A549 (cell line): ENCODE measurements at regions not wholly inside any gene's neighbourhood (a gene's known extent, or its start where the extent isn't known, plus 50 kb on each side); places are given as distances from the start of the nearest gene placed in this dataset.

Experiments used
- ATAC-seq, 2 experiments: fragments of 200-7000 bp in 1 of 2; fragments of >200 bp in 1 of 2; cut with Nextera tagmentation in 1 of 2; cut with Tn5 transposase in 1 of 2; 3 replicates each; pipeline versions ENCODE4 v1.8.0 to v1.9.1; 2018 to 2020; ENCODE audit warnings: mild to moderate bottlenecking in 1 of 2, moderate library complexity in 1 of 2
- CTCF ChIA-PET: fragments of 300-600 bp; sonication (Branson Sonifier 250); formaldehyde crosslinking; extraction: SDS; loops from one replicate; lab custom pipeline; 2021; ENCODE audit warnings: antibody characterized with exemption, inconsistent platforms; lab: Yijun Ruan, JAX
- POLR2A ChIA-PET: fragments of 350-600 bp; formaldehyde crosslinking; extraction: SDS; loops from one replicate; lab custom pipeline; 2021; ENCODE audit warnings: antibody characterized with exemption, inconsistent platforms; lab: Yijun Ruan, JAX
- DNase-seq, 2 experiments: peaks; one replicate each; pipeline versions ENCODE4 v3.0.0 to v3.0.0-alpha.2; 2011 to 2016; ENCODE audit warnings: low read depth in 1 of 2, low spot score in 1 of 2
- FAIRE-seq: peaks from 2 replicates; lab custom pipeline; 2011; peaks lifted over from hg19 to GRCh38; lab: Jason Lieb, UNC
- H3K27ac ChIP-seq, 2 experiments: fragments of >200 bp; sonication (Bioruptor Twin); formaldehyde crosslinking; 3 replicates each; pipeline ENCODE4 v1.5.1; 2016 to 2017
- H3K4me1 ChIP-seq: fragments of >200 bp; sonication (Bioruptor Twin); formaldehyde crosslinking; 3 replicates; pipeline ENCODE4 v1.6.1; 2016
- H3K4me2 ChIP-seq: fragments of >200 bp; sonication (Bioruptor Twin); formaldehyde crosslinking; 3 replicates; pipeline ENCODE4 v1.6.1; 2016
- H3K4me3 ChIP-seq: fragments of >200 bp; sonication (Bioruptor Twin); formaldehyde crosslinking; 3 replicates; pipeline ENCODE4 v1.5.1; 2016
- H3K9me3 ChIP-seq: fragments of >200 bp; sonication (Bioruptor Twin); formaldehyde crosslinking; 3 replicates; pipeline ENCODE4 v1.6.1; 2016
- CBX2 ChIP-seq: fragments of 200-600 bp; sonication (generic); IDR thresholded peaks from 2 replicates; pipeline ENCODE4 v1.6.1; 2016; ENCODE audit warnings: low read depth, mild to moderate bottlenecking, borderline replicate concordance
- CTCF ChIP-seq: fragments of >200 bp; sonication (Bioruptor Twin); formaldehyde crosslinking; IDR thresholded peaks from 3 replicates; pipeline ENCODE4 v1.5.1; 2016
- EHMT2 ChIP-seq: fragments of 200-600 bp; sonication (generic); IDR thresholded peaks from 2 replicates; pipeline ENCODE4 v1.6.1; 2016; ENCODE audit warnings: antibody characterized with exemption, low read depth, mild to moderate bottlenecking, moderate library complexity
- ELK1 ChIP-seq: fragments of 150-350 bp; IDR thresholded peaks from 2 replicates; pipeline ENCODE4 v1.6.1; 2014; ENCODE audit warnings: low read depth, mild to moderate bottlenecking, low read length
- FOSB ChIP-seq: fragments of 250-450 bp; sonication (Bioruptor Pico); IDR thresholded peaks from 2 replicates; pipeline ENCODE4 v1.5.0; 2020; ENCODE audit warnings: mild to moderate bottlenecking, moderate library complexity
- FOSL2 ChIP-seq, 2 experiments: fragments of 450-650 bp in 1 of 2; fragments of >200 bp in 1 of 2; sonication (Bioruptor Twin) in 1 of 2; formaldehyde crosslinking; IDR thresholded peaks; 2 replicates each; pipeline versions ENCODE4 v1.5.0 to v1.6.1; 2016 to 2020; ENCODE audit warnings: mild to moderate bottlenecking in 1 of 2, moderate library complexity in 1 of 2
- FOXS1 ChIP-seq: fragments of 250-450 bp; sonication (Bioruptor Pico); IDR thresholded peaks from 2 replicates; pipeline ENCODE4 v1.5.0; 2020; ENCODE audit warnings: mild to moderate bottlenecking, moderate library complexity
- HES2 ChIP-seq: fragments of >200 bp; sonication (Bioruptor Twin); formaldehyde crosslinking; IDR thresholded peaks from 2 replicates; pipeline ENCODE4 v1.6.1; 2016
- HOXB13 ChIP-seq: fragments of 250-450 bp; sonication (Bioruptor Pico); IDR thresholded peaks from 2 replicates; pipeline ENCODE4 v1.5.0; 2020; ENCODE audit warnings: low read depth, mild to moderate bottlenecking, moderate library complexity
- HOXB5 ChIP-seq: fragments of 250-450 bp; sonication (Bioruptor Pico); IDR thresholded peaks from 2 replicates; pipeline ENCODE4 v1.5.0; 2020; ENCODE audit warnings: mild to moderate bottlenecking, moderate library complexity
- KDM5A ChIP-seq: fragments of 200-600 bp; sonication (generic); IDR thresholded peaks from 2 replicates; pipeline ENCODE4 v1.6.1; 2016; ENCODE audit warnings: antibody characterized with exemption, mild to moderate bottlenecking
- MAFK ChIP-seq: fragments of 450-650 bp; IDR thresholded peaks from 2 replicates; pipeline ENCODE4 v1.6.1; 2014; ENCODE audit not compliant: partially characterized antibody
- NFE2L2 ChIP-seq: fragments of 150-350 bp; conservative IDR thresholded peaks from 2 replicates; pipeline ENCODE4 v1.6.1; 2014; ENCODE audit warnings: low read length
- PHF8 ChIP-seq: fragments of 200-600 bp; sonication (generic); IDR thresholded peaks from 2 replicates; pipeline ENCODE4 v1.6.1; 2016; ENCODE audit warnings: low read depth, mild to moderate bottlenecking, antibody characterized with exemption, moderate library complexity, borderline replicate concordance
- POLR2A ChIP-seq: IDR thresholded peaks from 2 replicates; pipeline ENCODE4 v1.6.1; 2012; ENCODE audit warnings: mild to moderate bottlenecking, low read length
- RARB ChIP-seq: fragments of 250-450 bp; sonication (Bioruptor Pico); IDR thresholded peaks from 2 replicates; pipeline ENCODE4 v1.8.0; 2021; ENCODE audit warnings: mild to moderate bottlenecking, moderate library complexity
- RFX5 ChIP-seq: fragments of 450-650 bp; IDR thresholded peaks from 2 replicates; pipeline ENCODE4 v1.7.1; 2014; ENCODE audit warnings: antibody characterized with exemption, mild to moderate bottlenecking, moderate library complexity
- TFCP2L1 ChIP-seq: fragments of 250-450 bp; sonication (Bioruptor Pico); IDR thresholded peaks from 2 replicates; pipeline ENCODE4 v1.5.0; 2021; ENCODE audit warnings: mild to moderate bottlenecking
- TP53 ChIP-seq: fragments of 250-450 bp; sonication (Bioruptor Pico); IDR thresholded peaks from 2 replicates; pipeline ENCODE4 v1.5.0; 2021; ENCODE audit warnings: mild to moderate bottlenecking, moderate library complexity
- USF2 ChIP-seq: fragments of 450-650 bp; IDR thresholded peaks from 2 replicates; pipeline ENCODE4 v1.6.1; 2014; ENCODE audit warnings: antibody characterized with exemption
- ZNF302 ChIP-seq: fragments of 250-450 bp; sonication (Bioruptor Pico); IDR thresholded peaks from 2 replicates; pipeline ENCODE4 v1.9.0; 2021; ENCODE audit warnings: inconsistent platforms, mild to moderate bottlenecking, moderate library complexity
- ZSCAN20 ChIP-seq: fragments of 250-450 bp; sonication (Bioruptor Pico); IDR thresholded peaks from 2 replicates; pipeline ENCODE4 v1.8.0; 2022; ENCODE audit warnings: mild to moderate bottlenecking, moderate library complexity
- WGBS: methylation state at CpG from one replicate; pipeline ENCODE4 v1.1.6; 2017; ENCODE audit errors: missing lambda C conversion rate; 5-methylcytosine and 5-hydroxymethylcytosine counted together
- TF ChIP-seq, protein P1 (sequence below): fragments of 200-600 bp; sonication (generic); IDR thresholded peaks from 2 replicates; pipeline ENCODE4 v1.6.1; 2016; ENCODE audit warnings: antibody characterized with exemption, mild to moderate bottlenecking, moderate library complexity

DNA sequence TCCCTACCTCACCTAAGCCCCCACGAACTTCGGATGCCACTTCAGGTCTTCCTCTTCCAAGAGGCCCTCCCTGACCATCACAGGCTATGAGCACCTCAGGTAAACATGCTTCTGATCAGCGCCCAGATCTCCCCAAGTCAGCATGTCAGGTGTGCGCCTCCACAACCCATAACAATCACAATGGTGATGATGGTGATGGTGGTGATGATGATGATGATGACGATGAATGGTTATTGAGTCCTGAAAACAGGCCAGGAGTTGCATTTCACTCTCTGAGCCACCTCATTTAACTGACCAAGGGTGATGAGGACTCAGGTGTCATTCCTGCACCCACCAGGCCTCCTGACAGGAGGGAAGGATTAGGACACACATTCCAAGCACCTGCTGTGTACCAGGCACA is 426.6 kb upstream of the SULF2 start (continued):
- TF ChIP-seq HOXB13: no peak
- TF ChIP-seq FOXS1 (CRISPR knock-in tag): no peak
- no peak for TF ChIP-seq ELK1

DNA sequence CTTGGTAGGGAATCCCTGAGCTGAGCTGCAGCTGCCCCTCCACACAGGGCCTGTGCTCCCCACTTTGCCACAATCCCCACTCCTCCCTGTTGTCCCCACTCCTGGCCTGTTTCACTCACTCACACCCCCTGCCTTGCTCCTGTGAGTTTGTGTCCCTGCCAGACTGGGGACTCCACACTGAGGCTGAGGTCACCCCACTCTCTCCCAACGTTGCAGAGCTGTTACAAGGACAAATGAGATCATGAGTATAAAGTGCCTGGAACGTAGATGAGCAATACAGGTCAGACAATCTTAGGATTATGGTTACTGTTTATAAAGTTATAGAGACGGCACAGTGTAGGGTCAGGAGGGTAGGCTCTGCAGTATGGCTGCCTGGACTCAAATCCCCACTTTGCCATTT is 426.0 kb upstream of the SULF2 start:
- no peak for TF ChIP-seq USF2
- no peak for TF ChIP-seq RFX5
- no peak for TF ChIP-seq CBX2
- no peak for TF ChIP-seq PHF8
- TF ChIP-seq HES2: no peak
- no peak for TF ChIP-seq FOXS1 (CRISPR knock-in tag)
- TF ChIP-seq HOXB5: no peak
- H3K4me1 ChIP-seq: no peaks in the 10 kb centered on the region
- 18% methylated on average over 3 of the region's 3 CpGs for WGBS
- POLR2A ChIA-PET: no interaction called here
- FAIRE-seq (no peak), ATAC-seq (no peak), DNase-seq (no peak)
- CTCF ChIA-PET: no interaction called here
- H3K9me3 ChIP-seq: no peaks in the 10 kb centered on the region
- H3K27ac ChIP-seq: no peak overlapping the region
- H3K4me2 ChIP-seq: no peak overlapping the region
- no peak overlapping the region for H3K4me3 ChIP-seq

DNA sequence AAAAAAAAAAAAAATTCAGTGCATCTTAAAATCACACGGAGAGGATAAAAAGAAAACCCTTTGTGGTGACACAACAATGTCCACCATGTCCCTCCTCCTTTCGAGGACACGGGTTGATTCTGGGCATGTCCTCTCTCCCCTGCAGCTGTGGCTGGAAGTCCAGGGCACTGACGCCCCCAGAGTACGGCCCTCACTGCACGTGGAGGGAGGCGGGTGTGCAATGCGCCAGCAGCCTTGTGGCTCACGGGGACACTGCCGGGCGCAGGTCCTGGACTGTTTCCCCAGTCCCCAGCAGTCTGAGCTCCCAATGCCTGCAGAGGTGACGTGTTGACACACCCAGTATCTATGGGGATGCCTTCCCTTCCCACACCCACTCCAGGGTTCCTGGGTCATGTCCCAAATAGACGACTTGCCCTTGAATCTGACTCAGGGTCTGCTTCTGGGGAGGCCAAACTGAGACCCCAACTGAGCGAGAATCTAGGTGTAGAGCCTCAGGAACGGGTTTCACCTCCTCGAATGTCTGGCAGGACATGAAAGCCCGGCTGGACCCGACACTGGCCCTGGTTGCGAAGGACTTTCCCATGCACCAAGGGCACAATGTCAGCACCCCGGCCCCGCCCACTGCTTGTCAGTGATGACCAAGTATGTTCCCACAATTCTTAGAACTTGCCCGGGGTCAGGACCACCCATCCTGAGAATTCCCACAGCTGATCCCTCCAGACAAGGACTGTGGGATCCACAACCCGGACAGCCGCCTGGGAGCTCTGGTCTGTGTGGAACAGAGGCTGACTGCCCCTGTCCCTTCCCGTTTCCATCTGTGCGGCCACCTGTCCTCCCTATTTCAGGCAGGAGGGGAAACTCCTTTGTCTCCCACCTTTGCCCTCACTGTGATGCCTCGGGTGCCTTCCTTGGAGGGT is 425.1 kb upstream of the SULF2 start:
- Histone ChIP-seq H3K9me3 (no peaks in the 10 kb centered on the region), H3K4me1 (no peaks in the 10 kb centered on the region), H3K27ac (no peak overlapping the region), H3K4me2 (no peak overlapping the region), H3K4me3 (no peak overlapping the region)
- no peak for ATAC-seq
- CTCF ChIA-PET: no interaction called here
- TF ChIP-seq ZSCAN20: no peak
- no peak for TF ChIP-seq CBX2
- TF ChIP-seq FOSL2 (IDR thresholded peaks at IDR 0.05): no peak
- no peak for TF ChIP-seq FOSL2 (CRISPR knock-in tag; IDR thresholded peaks at IDR 0.05)
- TF ChIP-seq TFCP2L1 (CRISPR knock-in tag): no peak
- TF ChIP-seq, protein P1, sequence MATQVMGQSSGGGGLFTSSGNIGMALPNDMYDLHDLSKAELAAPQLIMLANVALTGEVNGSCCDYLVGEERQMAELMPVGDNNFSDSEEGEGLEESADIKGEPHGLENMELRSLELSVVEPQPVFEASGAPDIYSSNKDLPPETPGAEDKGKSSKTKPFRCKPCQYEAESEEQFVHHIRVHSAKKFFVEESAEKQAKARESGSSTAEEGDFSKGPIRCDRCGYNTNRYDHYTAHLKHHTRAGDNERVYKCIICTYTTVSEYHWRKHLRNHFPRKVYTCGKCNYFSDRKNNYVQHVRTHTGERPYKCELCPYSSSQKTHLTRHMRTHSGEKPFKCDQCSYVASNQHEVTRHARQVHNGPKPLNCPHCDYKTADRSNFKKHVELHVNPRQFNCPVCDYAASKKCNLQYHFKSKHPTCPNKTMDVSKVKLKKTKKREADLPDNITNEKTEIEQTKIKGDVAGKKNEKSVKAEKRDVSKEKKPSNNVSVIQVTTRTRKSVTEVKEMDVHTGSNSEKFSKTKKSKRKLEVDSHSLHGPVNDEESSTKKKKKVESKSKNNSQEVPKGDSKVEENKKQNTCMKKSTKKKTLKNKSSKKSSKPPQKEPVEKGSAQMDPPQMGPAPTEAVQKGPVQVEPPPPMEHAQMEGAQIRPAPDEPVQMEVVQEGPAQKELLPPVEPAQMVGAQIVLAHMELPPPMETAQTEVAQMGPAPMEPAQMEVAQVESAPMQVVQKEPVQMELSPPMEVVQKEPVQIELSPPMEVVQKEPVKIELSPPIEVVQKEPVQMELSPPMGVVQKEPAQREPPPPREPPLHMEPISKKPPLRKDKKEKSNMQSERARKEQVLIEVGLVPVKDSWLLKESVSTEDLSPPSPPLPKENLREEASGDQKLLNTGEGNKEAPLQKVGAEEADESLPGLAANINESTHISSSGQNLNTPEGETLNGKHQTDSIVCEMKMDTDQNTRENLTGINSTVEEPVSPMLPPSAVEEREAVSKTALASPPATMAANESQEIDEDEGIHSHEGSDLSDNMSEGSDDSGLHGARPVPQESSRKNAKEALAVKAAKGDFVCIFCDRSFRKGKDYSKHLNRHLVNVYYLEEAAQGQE: no peak
- TF ChIP-seq FOSB (CRISPR knock-in tag): no peak
- no peak for TF ChIP-seq EHMT2
- TF ChIP-seq POLR2A: no peak
- no peak for TF ChIP-seq RARB (CRISPR knock-in tag)
- TF ChIP-seq NFE2L2: no peak
- TF ChIP-seq ZNF302 (CRISPR knock-in tag): no peak
- no peak for TF ChIP-seq MAFK
- no peak for TF ChIP-seq KDM5A
- no peak for TF ChIP-seq TP53 (CRISPR knock-in tag)
- TF ChIP-seq CTCF: no peak
- no peak for DNase-seq
- WGBS: 42% methylated on average over 23 of the region's 27 CpGs
- no peak for FAIRE-seq
- POLR2A ChIA-PET: interaction anchor here (0.6 kb wide), 1 partner anchor 41 kb away, joined by 3 read pairs; no protein-coding TSS in a partner anchor
